ENCODE measurements at regions not wholly inside any gene's neighbourhood (a gene's known extent, or its start where the extent isn't known, plus 50 kb on each side); places are given as distances from the start of the nearest gene placed in this dataset.

- Histone ChIP-seq H3K27me3 (replicated peaks in 1 of 2; ENCODE audit: control insufficient read depth in 2 of 2, insufficient read depth in 2 of 2, low read length in 1 of 2) (no peaks in the 10 kb centered on the region), H3K36me3 (ENCODE audit: control insufficient read depth in 2 of 2, insufficient read depth in 2 of 2, low read length in 1 of 2) (no peaks in the 10 kb centered on the region), H3K9ac (ENCODE audit: control insufficient read depth, insufficient read depth, low read length) (no peak overlapping the region), H3K4me2 (ENCODE audit: control insufficient read depth, insufficient read depth) (no peak overlapping the region), H3K27ac (ENCODE audit: control insufficient read depth, insufficient read depth) (no peak overlapping the region), H3K4me1 (ENCODE audit: control insufficient read depth, insufficient read depth, low read length) (no peaks in the 10 kb centered on the region), H3K4me3 (no peak overlapping the region), H3K9me3 (replicated peaks; ENCODE audit: control insufficient read depth, insufficient read depth, low read length) (no peaks in the 10 kb centered on the region), H2AFZ (ENCODE audit: control insufficient read depth, low read depth, low read length) (no peak overlapping the region), H3K79me2 (ENCODE audit: control insufficient read depth, insufficient read depth, low read length) (no peaks in the 10 kb centered on the region), H4K20me1 (ENCODE audit: control insufficient read depth, insufficient read depth) (no peaks in the 10 kb centered on the region)
- no peak for TF ChIP-seq HDAC2 (IDR thresholded peaks at IDR 0.05)
- in situ Hi-C loops (cut with MboI) (no loop called here), intact Hi-C loops (cut with micrococcal nuclease; ENCODE audit: unreplicated experiment) (no loop called here)
- FAIRE-seq (no peak), DNase-seq (ENCODE audit: low read depth, low spot score) (no peak), ATAC-seq (no peak)
- 28% methylated on average over 3 of the region's 3 CpGs for WGBS (ENCODE audit: insufficient coverage, insufficient replicate concordance, low lambda C conversion rate, missing lambda C conversion rate)
- ChIA-PET RAD21 (ENCODE audit: unreplicated experiment) (no interaction called here), POLR2A (no interaction called here), CTCF (interaction anchor here (0.9 kb wide), 1 partner anchor 55 kb away, joined by 3 read pairs; no protein-coding TSS in a partner anchor), SMC1A (ENCODE audit: uncharacterized antibody, unreplicated experiment) (no interaction called here)
- BruUV-seq (replicated peaks), result no TSS peak
Measured at GRCh38 chr7:109963741-109964140, 1127.2 kb upstream of the LRRN3 start.

GRCh38 chr7:109964780-109965179, 1126.1 kb upstream of the LRRN3 start:
- H3K9ac ChIP-seq (ENCODE audit: control insufficient read depth, insufficient read depth, low read length), result no peak overlapping the region
- 3% methylated on average over 2 of the region's 2 CpGs for WGBS (ENCODE audit: insufficient coverage, insufficient replicate concordance, low lambda C conversion rate, missing lambda C conversion rate)
- ChIA-PET POLR2A (no interaction called here), RAD21 (ENCODE audit: unreplicated experiment) (no interaction called here), SMC1A (ENCODE audit: uncharacterized antibody, unreplicated experiment) (no interaction called here), CTCF (interaction anchor here (0.5 kb wide), 1 partner anchor 77 kb away, joined by 3 read pairs; no protein-coding TSS in a partner anchor)
- H3K4me1 ChIP-seq (ENCODE audit: control insufficient read depth, insufficient read depth, low read length), result no peaks in the 10 kb centered on the region
- no peaks in the 10 kb centered on the region for H3K9me3 ChIP-seq (replicated peaks; ENCODE audit: control insufficient read depth, insufficient read depth, low read length)
- no peak for DNase-seq (ENCODE audit: low read depth, low spot score)
- no peaks in the 10 kb centered on the region for H4K20me1 ChIP-seq (ENCODE audit: control insufficient read depth, insufficient read depth)
- no peaks in the 10 kb centered on the region for H3K79me2 ChIP-seq (ENCODE audit: control insufficient read depth, insufficient read depth, low read length)
- H3K27me3 ChIP-seq (replicated peaks in 1 of 2; ENCODE audit: control insufficient read depth in 2 of 2, insufficient read depth in 2 of 2, low read length in 1 of 2), result no peaks in the 10 kb centered on the region
- no peak for ATAC-seq
- no peaks in the 10 kb centered on the region for H3K36me3 ChIP-seq (ENCODE audit: control insufficient read depth in 2 of 2, insufficient read depth in 2 of 2, low read length in 1 of 2)
- intact Hi-C loops (cut with micrococcal nuclease; ENCODE audit: unreplicated experiment) (no loop called here), in situ Hi-C loops (cut with MboI) (no loop called here)
- H2AFZ ChIP-seq (ENCODE audit: control insufficient read depth, low read depth, low read length), result no peak overlapping the region
- no peak overlapping the region for H3K27ac ChIP-seq (ENCODE audit: control insufficient read depth, insufficient read depth)
- no peak overlapping the region for H3K4me2 ChIP-seq (ENCODE audit: control insufficient read depth, insufficient read depth)
- no TSS peak for BruUV-seq (replicated peaks)
- no peak overlapping the region for H3K4me3 ChIP-seq
- FAIRE-seq, result no peak
- TF ChIP-seq PAX8 (IDR thresholded peaks at IDR 0.05) (no peak), USF2 (IDR thresholded peaks at IDR 0.05; ENCODE audit: borderline replicate concordance, low read depth, low read length) (no peak), CHD2 (IDR thresholded peaks at IDR 0.05; ENCODE audit: borderline replicate concordance, low read depth, low read length) (no peak), ZNF592 (IDR thresholded peaks at IDR 0.05) (no peak), PML (IDR thresholded peaks at IDR 0.05; ENCODE audit: low read length) (no peak), ETV6 (conservative IDR thresholded peaks at IDR 0.05 in 1 of 2, IDR thresholded peaks at IDR 0.05 in 1 of 2; ENCODE audit: borderline replicate concordance in 1 of 2, low read depth in 1 of 2) (no peak), POLR2AphosphoS2 (IDR thresholded peaks at IDR 0.05; ENCODE audit: low read depth, low read length) (no peak), WRNIP1 (IDR thresholded peaks at IDR 0.05; ENCODE audit: borderline replicate concordance, low read depth, low read length) (no peak), KLF5 (IDR thresholded peaks at IDR 0.05; ENCODE audit: partially characterized antibody) (no peak), IRF3 (IDR thresholded peaks at IDR 0.05) (no peak), SUPT20H (IDR thresholded peaks at IDR 0.05; ENCODE audit: borderline replicate concordance, control insufficient read depth, low read depth, low read length) (no peak), SMAD1 (IDR thresholded peaks at IDR 0.05; ENCODE audit: low read depth, partially characterized antibody) (no peak)
